GM21515 (cell line): ENCODE measurements at regions not wholly inside any gene's neighbourhood (a gene's known extent, or its start where the extent isn't known, plus 50 kb on each side); places are given as distances from the start of the nearest gene placed in this dataset.
"Not testable (repeated sequence)": the region's sequence is repeated elsewhere in the genome, so short reads cannot be mapped to it uniquely, and the experiment has no call there.

ENCODE experiments used
- ATAC-seq: cut with Tn5 transposase; IDR thresholded peaks from one replicate; pipeline ENCODE4 v1.9.1; 2021; ENCODE audit not compliant: unreplicated experiment

- no peak for ATAC-seq
Observed at GRCh38 chr5:117594166-117594565, 1019.5 kb upstream of the SEMA6A start.

- ATAC-seq: no peak
Observed at GRCh38 chr5:117590944-117591343, 1016.3 kb upstream of the SEMA6A start.

GRCh38 chr5:117588611-117589010, 1014.0 kb upstream of the SEMA6A start:
- no peak for ATAC-seq

GRCh38 chr5:117587111-117587510, 1012.5 kb upstream of the SEMA6A start:
- no peak for ATAC-seq

GRCh38 chr5:117568622-117569021, 994.0 kb upstream of the SEMA6A start:
- no peak for ATAC-seq

GRCh38 chr5:117568126-117568525, 993.5 kb upstream of the SEMA6A start:
- ATAC-seq: no peak

GRCh38 chr5:117562647-117563046, 988.0 kb upstream of the SEMA6A start:
- no peak for ATAC-seq

- no peak for ATAC-seq
Observed at GRCh38 chr5:117561531-117561930, 986.9 kb upstream of the SEMA6A start.

GRCh38 chr5:117559005-117559844, 984.6 kb upstream of the SEMA6A start:
- ATAC-seq: no peak

GRCh38 chr5:117551236-117551635, 976.6 kb upstream of the SEMA6A start:
- no peak for ATAC-seq

- no peak for ATAC-seq
Observed at GRCh38 chr5:117547192-117547591, 972.6 kb upstream of the SEMA6A start.

GRCh38 chr5:117539692-117540091, 965.1 kb upstream of the SEMA6A start:
- no peak for ATAC-seq

GRCh38 chr5:117533792-117534191, 959.2 kb upstream of the SEMA6A start:
- no peak for ATAC-seq

- ATAC-seq: not testable (repeated sequence)
Observed at GRCh38 chr5:117533051-117533670, 958.5 kb upstream of the SEMA6A start.

- ATAC-seq: no peak
Observed at GRCh38 chr5:117519957-117520500, 945.4 kb upstream of the SEMA6A start.

- ATAC-seq: no peak
Observed at GRCh38 chr5:117504305-117504704, 929.7 kb upstream of the SEMA6A start.

GRCh38 chr5:117497601-117498000, 923.0 kb upstream of the SEMA6A start:
- ATAC-seq: no peak

- ATAC-seq: no peak
Observed at GRCh38 chr5:117496801-117497200, 922.2 kb upstream of the SEMA6A start.

GRCh38 chr5:117494188-117494587, 919.6 kb upstream of the SEMA6A start:
- no peak for ATAC-seq

GRCh38 chr5:117488976-117489500, 914.4 kb upstream of the SEMA6A start:
- ATAC-seq: no peak

- no peak for ATAC-seq
Observed at GRCh38 chr5:117487556-117487955, 912.9 kb upstream of the SEMA6A start.

GRCh38 chr5:117486879-117487391, 912.3 kb upstream of the SEMA6A start:
- ATAC-seq: no peak
